Astrocyte (in vitro differentiated cells and primary cell): ENCODE measurements at regions not wholly inside any gene's neighbourhood (a gene's known extent, or its start where the extent isn't known, plus 50 kb on each side); places are given as distances from the start of the nearest gene placed in this dataset.
"Not testable (repeated sequence)": the region's sequence is repeated elsewhere in the genome, so short reads cannot be mapped to it uniquely, and the experiment has no call there.

Experiments used
- DNase-seq: peaks from one replicate; pipeline ENCODE4 v3.0.0-alpha.2; 2010; ENCODE audit warnings: low read depth
- FAIRE-seq: peaks from 2 replicates; lab custom pipeline; 2011; peaks lifted over from hg19 to GRCh38; lab: Jason Lieb, UNC
- H2AFZ ChIP-seq: 2 replicates; pipeline ENCODE4 v1.6.0; 2012; ENCODE audit warnings: low read depth, low read length, inconsistent platforms
- H3K27ac ChIP-seq: 2 replicates; pipeline ENCODE4 v1.5.1; 2011; ENCODE audit warnings: low read depth, low read length, inconsistent platforms
- H3K27me3 ChIP-seq: 2 replicates; pipeline ENCODE4 v1.6.0; 2011; ENCODE audit warnings: low read length, inconsistent platforms; ENCODE audit not compliant: insufficient read depth
- H3K36me3 ChIP-seq: 2 replicates; pipeline ENCODE4 v1.5.1; 2011; ENCODE audit warnings: low read length, inconsistent platforms; ENCODE audit not compliant: insufficient read depth
- H3K4me1 ChIP-seq: 2 replicates; pipeline ENCODE4 v1.5.1; 2011; ENCODE audit warnings: low read length, inconsistent platforms; ENCODE audit not compliant: insufficient read depth
- H3K4me2 ChIP-seq: 2 replicates; pipeline ENCODE4 v1.6.0; 2012; ENCODE audit warnings: low read length, inconsistent platforms
- H3K4me3 ChIP-seq: 2 replicates; pipeline ENCODE4 v1.5.1; 2011; ENCODE audit warnings: low read depth, mild to moderate bottlenecking, low read length, inconsistent platforms; ENCODE audit not compliant: insufficient read depth
- H3K79me2 ChIP-seq: 2 replicates; pipeline ENCODE4 v1.6.0; 2012; ENCODE audit warnings: mild to moderate bottlenecking, low read length, inconsistent platforms; ENCODE audit not compliant: insufficient read depth
- H3K9ac ChIP-seq: 2 replicates; pipeline ENCODE4 v1.6.0; 2012; ENCODE audit warnings: mild to moderate bottlenecking, low read length, inconsistent platforms
- H3K9me3 ChIP-seq: 2 replicates; pipeline ENCODE4 v1.5.1; 2012; ENCODE audit warnings: low read depth, mild to moderate bottlenecking, low read length, inconsistent platforms; ENCODE audit not compliant: insufficient read depth
- H4K20me1 ChIP-seq: 2 replicates; pipeline ENCODE4 v1.6.0; 2012; ENCODE audit warnings: low read length, inconsistent platforms; ENCODE audit not compliant: insufficient read depth
- H3K27ac Mint-ChIP-seq: one replicate; pipeline ENCODE4 v1.8.0; 2021; ENCODE audit warnings: mild to moderate bottlenecking, mixed read lengths; ENCODE audit not compliant: unreplicated experiment
- H3K27me3 Mint-ChIP-seq: one replicate; pipeline ENCODE4 v1.8.0; 2021; ENCODE audit warnings: low read depth, mixed read lengths; ENCODE audit not compliant: unreplicated experiment
- H3K36me3 Mint-ChIP-seq: one replicate; pipeline ENCODE4 v1.8.0; 2021; ENCODE audit warnings: low read depth, mixed read lengths; ENCODE audit not compliant: unreplicated experiment
- H3K4me1 Mint-ChIP-seq: one replicate; pipeline ENCODE4 v1.8.0; 2021; ENCODE audit warnings: low read depth, mixed read lengths; ENCODE audit not compliant: unreplicated experiment
- H3K4me3 Mint-ChIP-seq: one replicate; pipeline ENCODE4 v1.8.0; 2021; ENCODE audit warnings: mild to moderate bottlenecking, moderate library complexity, mixed read lengths; ENCODE audit not compliant: unreplicated experiment
- H3K9me3 Mint-ChIP-seq: one replicate; pipeline ENCODE4 v1.8.0; 2021; ENCODE audit warnings: mild to moderate bottlenecking, mixed read lengths; ENCODE audit not compliant: unreplicated experiment
- EZH2 ChIP-seq: IDR thresholded peaks from 2 replicates; pipeline ENCODE4 v1.6.1; 2012; ENCODE audit warnings: mild to moderate bottlenecking, low read length, inconsistent platforms; ENCODE audit not compliant: insufficient read depth
- TF ChIP-seq, protein P1 (sequence below): IDR thresholded peaks from 2 replicates; pipeline ENCODE4 v1.5.1; 2011; ENCODE audit warnings: low read depth, mild to moderate bottlenecking, inconsistent platforms, low read length, moderate library complexity; ENCODE audit not compliant: insufficient read depth

DNA sequence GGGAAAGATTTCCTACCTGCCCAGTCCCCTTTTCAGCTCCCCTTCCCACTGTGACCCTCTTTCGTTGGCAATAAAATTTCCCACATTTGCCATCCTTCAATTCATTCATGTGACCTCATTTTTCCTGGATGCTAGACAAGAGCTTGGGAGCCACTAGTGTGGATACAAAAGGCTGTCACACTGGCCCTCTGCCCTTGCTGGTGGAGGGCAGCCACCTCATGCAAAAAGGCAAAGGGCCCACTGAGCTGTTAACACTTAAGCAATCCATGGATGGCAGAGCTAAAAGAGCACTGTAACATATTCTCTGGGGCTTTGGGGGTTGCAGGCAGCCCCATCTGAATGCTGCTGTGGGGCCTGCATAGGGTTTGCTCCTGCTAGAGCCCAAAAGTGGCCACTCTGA is 315.1 kb downstream of the NEBL start:
- Mint-ChIP-seq H3K9me3 (peaks cover 15% of the 10 kb centered on the region), H3K27ac (no peak overlapping the region), H3K27me3 (no peaks in the 10 kb centered on the region), H3K4me1 (no peaks in the 10 kb centered on the region), H3K4me3 (no peak overlapping the region), H3K36me3 (no peaks in the 10 kb centered on the region)
- TF ChIP-seq, protein P1, sequence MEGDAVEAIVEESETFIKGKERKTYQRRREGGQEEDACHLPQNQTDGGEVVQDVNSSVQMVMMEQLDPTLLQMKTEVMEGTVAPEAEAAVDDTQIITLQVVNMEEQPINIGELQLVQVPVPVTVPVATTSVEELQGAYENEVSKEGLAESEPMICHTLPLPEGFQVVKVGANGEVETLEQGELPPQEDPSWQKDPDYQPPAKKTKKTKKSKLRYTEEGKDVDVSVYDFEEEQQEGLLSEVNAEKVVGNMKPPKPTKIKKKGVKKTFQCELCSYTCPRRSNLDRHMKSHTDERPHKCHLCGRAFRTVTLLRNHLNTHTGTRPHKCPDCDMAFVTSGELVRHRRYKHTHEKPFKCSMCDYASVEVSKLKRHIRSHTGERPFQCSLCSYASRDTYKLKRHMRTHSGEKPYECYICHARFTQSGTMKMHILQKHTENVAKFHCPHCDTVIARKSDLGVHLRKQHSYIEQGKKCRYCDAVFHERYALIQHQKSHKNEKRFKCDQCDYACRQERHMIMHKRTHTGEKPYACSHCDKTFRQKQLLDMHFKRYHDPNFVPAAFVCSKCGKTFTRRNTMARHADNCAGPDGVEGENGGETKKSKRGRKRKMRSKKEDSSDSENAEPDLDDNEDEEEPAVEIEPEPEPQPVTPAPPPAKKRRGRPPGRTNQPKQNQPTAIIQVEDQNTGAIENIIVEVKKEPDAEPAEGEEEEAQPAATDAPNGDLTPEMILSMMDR: no peak
- no peak for TF ChIP-seq EZH2
- Histone ChIP-seq H3K27me3 (no peaks in the 10 kb centered on the region), H4K20me1 (no peaks in the 10 kb centered on the region), H2AFZ (no peak overlapping the region), H3K36me3 (no peaks in the 10 kb centered on the region), H3K27ac (no peak overlapping the region), H3K4me1 (no peaks in the 10 kb centered on the region), H3K9ac (no peak overlapping the region), H3K9me3 (peaks cover 3% of the 10 kb centered on the region), H3K4me3 (no peak overlapping the region), H3K79me2 (no peaks in the 10 kb centered on the region), H3K4me2 (no peak overlapping the region)
- DNase-seq (no peak), FAIRE-seq (no peak)

DNA sequence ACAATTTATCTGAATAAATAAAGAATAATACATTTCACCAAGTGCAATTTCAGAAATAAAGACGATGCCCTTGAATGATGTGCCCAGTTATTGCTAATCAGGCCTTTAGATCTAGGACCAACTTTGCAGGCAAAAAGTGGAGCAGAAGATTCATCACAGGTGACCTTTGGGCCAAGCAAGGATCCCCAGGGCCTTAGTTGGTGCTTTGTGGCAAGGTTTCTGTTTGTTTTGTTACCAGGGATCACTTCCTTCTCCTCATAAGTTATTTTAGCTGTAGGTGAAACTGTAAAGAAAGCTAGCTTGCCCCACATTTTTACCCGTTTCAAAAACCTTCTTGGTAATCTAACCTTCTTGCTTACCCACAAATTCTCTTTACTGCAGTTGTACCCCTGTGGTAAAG is 323.2 kb downstream of the NEBL start:
- Histone ChIP-seq H4K20me1 (no peaks in the 10 kb centered on the region), H3K9ac (no peak overlapping the region), H2AFZ (no peak overlapping the region), H3K4me2 (no peak overlapping the region), H3K27me3 (no peaks in the 10 kb centered on the region), H3K4me1 (no peaks in the 10 kb centered on the region), H3K27ac (no peak overlapping the region), H3K79me2 (no peaks in the 10 kb centered on the region), H3K9me3 (no peaks in the 10 kb centered on the region), H3K4me3 (no peak overlapping the region), H3K36me3 (no peaks in the 10 kb centered on the region)
- no peak overlapping the region for H3K27ac Mint-ChIP-seq
- no peaks in the 10 kb centered on the region for H3K36me3 Mint-ChIP-seq
- no peaks in the 10 kb centered on the region for H3K27me3 Mint-ChIP-seq
- no peak overlapping the region for H3K4me3 Mint-ChIP-seq
- H3K9me3 Mint-ChIP-seq: no peaks in the 10 kb centered on the region
- FAIRE-seq: no peak
- no peaks in the 10 kb centered on the region for H3K4me1 Mint-ChIP-seq
- TF ChIP-seq, protein P1: no peak
- TF ChIP-seq EZH2: no peak
- no peak for DNase-seq

DNA sequence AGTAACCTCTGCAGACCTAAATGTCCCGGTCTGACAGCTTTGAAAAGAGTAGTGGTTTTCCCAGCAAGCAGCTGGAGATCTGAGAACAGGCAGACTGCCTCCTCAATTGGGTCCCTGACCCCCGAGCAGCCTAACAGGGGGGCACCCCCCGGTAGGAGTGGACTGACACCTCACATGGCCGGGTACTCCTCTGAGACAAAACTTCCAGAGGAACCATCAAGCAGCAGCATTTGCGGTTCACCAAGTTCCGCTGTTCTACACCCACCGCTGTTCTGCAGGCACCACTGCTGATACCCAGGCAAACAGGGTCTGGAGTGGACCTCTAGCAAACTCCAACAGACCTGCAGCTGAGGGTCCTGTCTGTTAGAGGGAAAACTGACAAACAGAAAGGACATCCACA is 341.1 kb downstream of the NEBL start:
- not testable (repeated sequence) for H3K27me3 Mint-ChIP-seq, H4K20me1 ChIP-seq, H3K9me3 ChIP-seq, H3K4me1 Mint-ChIP-seq, FAIRE-seq, H3K36me3 ChIP-seq, H2AFZ ChIP-seq, H3K9ac ChIP-seq, H3K4me2 ChIP-seq, H3K27ac ChIP-seq, H3K79me2 ChIP-seq, H3K9me3 Mint-ChIP-seq, H3K4me3 ChIP-seq, H3K4me3 Mint-ChIP-seq, H3K4me1 ChIP-seq, H3K36me3 Mint-ChIP-seq, H3K27me3 ChIP-seq, H3K27ac Mint-ChIP-seq, DNase-seq
